Endothelial cell of umbilical vein (primary cell): ENCODE measurements at regions not wholly inside any gene's neighbourhood (a gene's known extent, or its start where the extent isn't known, plus 50 kb on each side); places are given as distances from the start of the nearest gene placed in this dataset.
"Not testable (repeated sequence)": the region's sequence is repeated elsewhere in the genome, so short reads cannot be mapped to it uniquely, and the experiment has no call there.

ENCODE experiments used
- BruUV-seq: library from RNA; stranded (reverse); fragments of 400-500 nt; replicated peaks from 2 replicates; lab custom pipeline; 2021; lab: Mats Ljungman, UMichigan
- CTCF ChIA-PET: fragments of 300-600, 350-600 bp; sonication (Branson Sonifier 250); formaldehyde crosslinking; loops from one replicate; lab custom pipeline; 2021; ENCODE audit warnings: antibody characterized with exemption, inconsistent platforms; lab: Charles Lee
- POLR2A ChIA-PET: fragments of 300-600, 350-600 bp; sonication (Branson Sonifier 250); formaldehyde crosslinking; loops from one replicate; lab custom pipeline; 2021; ENCODE audit warnings: antibody characterized with exemption, inconsistent platforms; lab: Charles Lee
- DNase-seq: peaks from one replicate; pipeline ENCODE4 v3.0.0-alpha.2; 2011; ENCODE audit warnings: low read depth, low spot score
- FAIRE-seq: peaks from 2 replicates; lab custom pipeline; 2011; peaks lifted over from hg19 to GRCh38; lab: Jason Lieb, UNC
- H2AFZ ChIP-seq: 2 replicates; pipeline ENCODE4 v1.6.0; 2012; ENCODE audit warnings: low read depth, low read length, control low read depth, inconsistent platforms
- H3K27ac ChIP-seq: 2 replicates; pipeline ENCODE4 v1.5.1; 2011; ENCODE audit warnings: low read depth, mild to moderate bottlenecking, control low read depth, low read length, moderate library complexity; ENCODE audit not compliant: insufficient read depth
- H3K27me3 ChIP-seq, 2 experiments: 2 replicates each; pipeline versions ENCODE4 v1.6.0 to v1.6.1; 2011; ENCODE audit warnings: low read length in 2 of 2, mixed read lengths in 1 of 2; ENCODE audit not compliant: control insufficient read depth in 2 of 2, insufficient read depth in 2 of 2
- H3K36me3 ChIP-seq, 2 experiments: 2 replicates in 1 of 2; 3 replicates in 1 of 2; pipeline ENCODE4 v1.5.1; 2011; ENCODE audit warnings: low read length in 2 of 2, mild to moderate bottlenecking in 1 of 2, moderate library complexity in 1 of 2; ENCODE audit not compliant: control insufficient read depth in 2 of 2, insufficient read depth in 2 of 2; ENCODE audit errors: extremely low read depth in 1 of 2
- H3K4me1 ChIP-seq: 3 replicates; pipeline ENCODE4 v1.5.1; 2011; ENCODE audit warnings: mild to moderate bottlenecking, low read length; ENCODE audit not compliant: control insufficient read depth, insufficient read depth; ENCODE audit errors: extremely low read depth
- H3K4me2 ChIP-seq: 2 replicates; pipeline ENCODE4 v1.6.1; 2011; ENCODE audit warnings: low read length, control low read depth, mixed read lengths; ENCODE audit not compliant: insufficient read depth
- H3K4me3 ChIP-seq, 3 experiments: fragments of 200-600 bp in 1 of 3; sonication (generic), shearing (Covaris generic) in 1 of 3; replicated peaks in 1 of 3; 2 replicates each; pipeline ENCODE4 v1.5.1; 2011 to 2016; ENCODE audit warnings: control low read depth in 3 of 3, low read length in 3 of 3, mild to moderate bottlenecking in 2 of 3, inconsistent platforms in 1 of 3, low read depth in 1 of 3, moderate library complexity in 1 of 3; ENCODE audit not compliant: insufficient read depth in 1 of 3
- H3K79me2 ChIP-seq: 2 replicates; pipeline ENCODE4 v1.6.0; 2012; ENCODE audit warnings: low read length, inconsistent platforms; ENCODE audit not compliant: control insufficient read depth, insufficient read depth
- H3K9ac ChIP-seq: replicated peaks from 2 replicates; pipeline ENCODE3; 2011; ENCODE audit warnings: low read length, control low read depth; ENCODE audit not compliant: insufficient read depth; ENCODE audit errors: extremely low read depth
- H3K9me1 ChIP-seq: replicated peaks from 3 replicates; pipeline ENCODE4 v1.6.0; 2011; ENCODE audit warnings: mild to moderate bottlenecking, low read length; ENCODE audit not compliant: control insufficient read depth, insufficient read depth; ENCODE audit errors: extremely low read depth
- H3K9me3 ChIP-seq: replicated peaks from 2 replicates; pipeline ENCODE4 v1.5.1; 2012; ENCODE audit warnings: low read length, inconsistent platforms; ENCODE audit not compliant: control insufficient read depth, insufficient read depth
- H4K20me1 ChIP-seq: replicated peaks from 2 replicates; pipeline ENCODE3; 2011; ENCODE audit warnings: mild to moderate bottlenecking, low read length; ENCODE audit not compliant: control insufficient read depth, insufficient read depth; ENCODE audit errors: extremely low read depth
- EZH2 ChIP-seq: IDR thresholded peaks from 2 replicates; pipeline ENCODE4 v1.6.1; 2012; ENCODE audit warnings: borderline replicate concordance, low read depth, mild to moderate bottlenecking, moderate library complexity, low read length, inconsistent platforms; ENCODE audit not compliant: severe bottlenecking
- FOS ChIP-seq: IDR thresholded peaks from 2 replicates; pipeline ENCODE4 v1.6.1; 2011; ENCODE audit warnings: mild to moderate bottlenecking, low read length, moderate library complexity, borderline replicate concordance; ENCODE audit not compliant: insufficient read depth
- GATA2 ChIP-seq: IDR thresholded peaks from 2 replicates; pipeline ENCODE4 v1.7.0; 2011; ENCODE audit warnings: low read depth, mild to moderate bottlenecking, moderate library complexity, mixed read lengths, low read length; ENCODE audit not compliant: insufficient read length, insufficient read depth
- JUN ChIP-seq: IDR thresholded peaks from 2 replicates; pipeline ENCODE4 v1.6.1; 2011; ENCODE audit warnings: borderline replicate concordance, low read depth; ENCODE audit not compliant: insufficient read length, insufficient read depth
- MYC ChIP-seq: IDR thresholded peaks from one replicate; pipeline ENCODE4 v1.6.1; 2011; ENCODE audit warnings: mild to moderate bottlenecking, low read depth, low read length
- POLR2A ChIP-seq: IDR thresholded peaks from 2 replicates; pipeline ENCODE4 v1.6.1; 2012; ENCODE audit warnings: low read depth, mild to moderate bottlenecking, control low read depth, low read length
- POLR2AphosphoS5 ChIP-seq: IDR thresholded peaks from 2 replicates; pipeline ENCODE4 v1.6.1; 2012; ENCODE audit warnings: low read depth, mild to moderate bottlenecking, control low read depth, low read length, moderate library complexity; ENCODE audit not compliant: insufficient read depth
- dilution Hi-C: fragments of 300-500 bp; cut with MboI; formaldehyde crosslinking; loops from one replicate; pipeline ENCODE4 v1.15.0; 2019; ENCODE audit warnings: low sequenced_read_pairs; ENCODE audit not compliant: extremely low pct_ligation_motif_present
- intact Hi-C: fragments of 100-400 bp; cut with micrococcal nuclease; formaldehyde crosslinking; loops from one replicate; pipeline ENCODE4 v1.10.0; 2022
- TF ChIP-seq, protein P1 (sequence below): IDR thresholded peaks from 2 replicates; pipeline ENCODE4 v1.6.1; 2011; ENCODE audit not compliant: insufficient read depth, insufficient read length
- TF ChIP-seq, protein P2 (sequence below), 2 donors: IDR thresholded peaks; 1 replicate in 1 of 2; 2 replicates in 1 of 2; pipeline ENCODE4 v1.5.1; 2011; ENCODE audit warnings: low read length in 2 of 2, mild to moderate bottlenecking in 2 of 2, moderate library complexity in 2 of 2, control low read depth in 1 of 2, inconsistent platforms in 1 of 2, low read depth in 1 of 2; ENCODE audit not compliant: insufficient read depth in 1 of 2; ENCODE audit errors: extremely low read depth in 1 of 2

DNA sequence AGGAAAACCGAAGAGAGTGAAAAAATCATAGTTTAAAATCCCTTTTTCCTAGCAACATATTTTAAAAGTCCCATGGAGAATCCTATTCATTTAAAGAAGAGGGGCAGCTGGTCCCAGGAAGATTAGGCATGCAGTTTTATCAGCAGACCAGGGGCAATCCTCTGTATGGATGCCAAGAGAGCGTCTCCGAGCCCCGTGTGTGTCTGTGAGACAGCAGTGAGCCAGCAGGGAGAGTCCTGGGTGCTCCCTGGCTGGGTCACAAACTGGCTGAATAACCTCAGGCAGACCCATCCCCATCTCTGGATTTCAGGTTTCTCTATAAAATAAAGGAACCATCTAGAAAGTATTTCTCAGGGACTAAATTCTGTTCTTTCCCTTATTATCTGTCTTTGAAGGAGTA lies 128.2 kb upstream of the RIOK3 start:
- H3K4me1 ChIP-seq = no peaks in the 10 kb centered on the region
- H3K79me2 ChIP-seq = no peaks in the 10 kb centered on the region
- intact Hi-C loops = no loop called here
- H3K4me3 ChIP-seq = no peak overlapping the region
- ChIA-PET POLR2A (no interaction called here), CTCF (interaction anchor here (1.0 kb wide), 1 partner anchor 17 kb away, joined by 3 read pairs; no protein-coding TSS in a partner anchor)
- TF ChIP-seq FOS (no peak), MYC (no peak), GATA2 (no peak), EZH2 (no peak), JUN (no peak), POLR2A (no peak), POLR2AphosphoS5 (no peak)
- TF ChIP-seq, protein P1, sequence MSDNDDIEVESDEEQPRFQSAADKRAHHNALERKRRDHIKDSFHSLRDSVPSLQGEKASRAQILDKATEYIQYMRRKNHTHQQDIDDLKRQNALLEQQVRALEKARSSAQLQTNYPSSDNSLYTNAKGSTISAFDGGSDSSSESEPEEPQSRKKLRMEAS = no peak
- TF ChIP-seq, protein P2, sequence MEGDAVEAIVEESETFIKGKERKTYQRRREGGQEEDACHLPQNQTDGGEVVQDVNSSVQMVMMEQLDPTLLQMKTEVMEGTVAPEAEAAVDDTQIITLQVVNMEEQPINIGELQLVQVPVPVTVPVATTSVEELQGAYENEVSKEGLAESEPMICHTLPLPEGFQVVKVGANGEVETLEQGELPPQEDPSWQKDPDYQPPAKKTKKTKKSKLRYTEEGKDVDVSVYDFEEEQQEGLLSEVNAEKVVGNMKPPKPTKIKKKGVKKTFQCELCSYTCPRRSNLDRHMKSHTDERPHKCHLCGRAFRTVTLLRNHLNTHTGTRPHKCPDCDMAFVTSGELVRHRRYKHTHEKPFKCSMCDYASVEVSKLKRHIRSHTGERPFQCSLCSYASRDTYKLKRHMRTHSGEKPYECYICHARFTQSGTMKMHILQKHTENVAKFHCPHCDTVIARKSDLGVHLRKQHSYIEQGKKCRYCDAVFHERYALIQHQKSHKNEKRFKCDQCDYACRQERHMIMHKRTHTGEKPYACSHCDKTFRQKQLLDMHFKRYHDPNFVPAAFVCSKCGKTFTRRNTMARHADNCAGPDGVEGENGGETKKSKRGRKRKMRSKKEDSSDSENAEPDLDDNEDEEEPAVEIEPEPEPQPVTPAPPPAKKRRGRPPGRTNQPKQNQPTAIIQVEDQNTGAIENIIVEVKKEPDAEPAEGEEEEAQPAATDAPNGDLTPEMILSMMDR (IDR thresholded peaks at IDR 0.05; ENCODE audit: extremely low read depth in 1 of 2, insufficient read depth in 1 of 2, low read depth in 1 of 2, low read length in 2 of 2) = no peak
- H4K20me1 ChIP-seq = no peaks in the 10 kb centered on the region
- FAIRE-seq = no peak
- no peak overlapping the region for H2AFZ ChIP-seq
- H3K9ac ChIP-seq = no peak overlapping the region
- dilution Hi-C loops = no loop called here
- H3K4me2 ChIP-seq = no peak overlapping the region
- no peaks in the 10 kb centered on the region for H3K27me3 ChIP-seq
- DNase-seq = no peak
- H3K9me3 ChIP-seq = no peaks in the 10 kb centered on the region
- H3K27ac ChIP-seq = no peak overlapping the region
- no peaks in the 10 kb centered on the region for H3K9me1 ChIP-seq
- no TSS peak for BruUV-seq
- no peaks in the 10 kb centered on the region for H3K36me3 ChIP-seq

DNA sequence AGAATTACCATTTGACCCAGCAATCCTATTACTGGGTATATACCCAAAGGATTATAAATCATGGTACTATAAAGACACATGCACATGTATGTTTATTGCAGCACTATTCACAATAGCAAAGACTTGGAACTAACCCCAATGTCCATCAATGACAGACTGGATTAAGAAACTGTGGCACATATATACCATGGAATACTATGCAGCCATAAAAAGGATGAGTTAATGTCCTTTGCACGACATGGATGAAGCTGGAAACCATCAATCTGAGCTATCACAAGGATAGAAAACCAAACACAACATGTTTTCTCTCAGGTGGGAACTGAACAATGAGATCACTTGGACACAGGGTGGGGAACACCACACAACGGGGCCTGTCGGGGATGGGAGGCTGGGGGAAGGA lies 123.4 kb upstream of the RIOK3 start:
- DNase-seq, H3K9ac ChIP-seq, CTCF ChIA-PET, BruUV-seq, dilution Hi-C loops, H3K4me1 ChIP-seq, intact Hi-C loops, H3K27me3 ChIP-seq, H3K4me3 ChIP-seq, FAIRE-seq, H3K9me1 ChIP-seq, H3K27ac ChIP-seq, H3K4me2 ChIP-seq, H3K9me3 ChIP-seq, H2AFZ ChIP-seq, H4K20me1 ChIP-seq, H3K36me3 ChIP-seq, POLR2A ChIA-PET, H3K79me2 ChIP-seq: not testable (repeated sequence)
